H9 (cell line): ENCODE measurements at regions not wholly inside any gene's neighbourhood (a gene's known extent, or its start where the extent isn't known, plus 50 kb on each side); places are given as distances from the start of the nearest gene placed in this dataset.

ENCODE experiments used
- DNase-seq: peaks from one replicate; pipeline ENCODE4 v3.0.0-alpha.2; 2017
- H2AFZ ChIP-seq: one replicate; pipeline ENCODE4 v1.6.1; 2013; ENCODE audit warnings: mild to moderate bottlenecking, low read length, control low read depth, moderate library complexity
- H2AK5ac ChIP-seq: 2 replicates; pipeline ENCODE4 v1.6.1; 2013; ENCODE audit warnings: low read length, control low read depth, mixed read lengths; ENCODE audit not compliant: insufficient read length
- H2BK120ac ChIP-seq: one replicate; pipeline ENCODE4 v1.6.1; 2013; ENCODE audit warnings: low read depth, mild to moderate bottlenecking, low read length, control low read depth, inconsistent platforms; ENCODE audit not compliant: poor library complexity, severe bottlenecking
- H2BK12ac ChIP-seq: 2 replicates; pipeline ENCODE4 v1.6.1; 2013; ENCODE audit warnings: low read length, control low read depth, mixed read lengths, low read depth; ENCODE audit not compliant: insufficient read length
- H2BK15ac ChIP-seq: 2 replicates; pipeline ENCODE4 v1.6.1; 2013; ENCODE audit warnings: low read depth, low read length, control low read depth
- H2BK20ac ChIP-seq: one replicate; pipeline ENCODE4 v1.6.1; 2013; ENCODE audit warnings: low read depth, mild to moderate bottlenecking, low read length, control low read depth, inconsistent platforms; ENCODE audit not compliant: poor library complexity, severe bottlenecking
- H2BK5ac ChIP-seq: 2 replicates; pipeline ENCODE4 v1.6.1; 2013; ENCODE audit warnings: low read length, control low read depth, mixed read lengths; ENCODE audit not compliant: insufficient read length
- H3K14ac ChIP-seq: 2 replicates; pipeline ENCODE4 v1.6.1; 2013; ENCODE audit warnings: low read length, control low read depth; ENCODE audit not compliant: insufficient read depth
- H3K18ac ChIP-seq: 2 replicates; pipeline ENCODE4 v1.6.1; 2013; ENCODE audit warnings: low read depth, mild to moderate bottlenecking, mixed read lengths, low read length, control low read depth; ENCODE audit not compliant: insufficient read length
- H3K23ac ChIP-seq: 2 replicates; pipeline ENCODE4 v1.6.1; 2013; ENCODE audit warnings: low read length, control low read depth, mixed read lengths, low read depth; ENCODE audit not compliant: insufficient read length
- H3K23me2 ChIP-seq: 2 replicates; pipeline ENCODE4 v1.6.1; 2013; ENCODE audit warnings: low read depth, mild to moderate bottlenecking, mixed read lengths, low read length, control low read depth; ENCODE audit not compliant: insufficient read length, poor library complexity, severe bottlenecking
- H3K27ac ChIP-seq: 2 replicates; pipeline ENCODE4 v1.5.1; 2013; ENCODE audit warnings: low read length, control low read depth, mixed read lengths, low read depth; ENCODE audit not compliant: insufficient read length
- H3K27me3 ChIP-seq: 2 replicates; pipeline ENCODE4 v1.6.1; 2013; ENCODE audit warnings: low read length, control low read depth, inconsistent platforms; ENCODE audit not compliant: insufficient read depth
- H3K4ac ChIP-seq: 2 replicates; pipeline ENCODE4 v1.6.1; 2013; ENCODE audit warnings: low read depth, mild to moderate bottlenecking, control low read depth, inconsistent platforms, low read length, moderate library complexity
- H3K4me1 ChIP-seq: 2 replicates; pipeline ENCODE4 v1.6.1; 2013; ENCODE audit warnings: low read length, control low read depth, inconsistent platforms; ENCODE audit not compliant: insufficient read depth
- H3K4me2 ChIP-seq: 2 replicates; pipeline ENCODE4 v1.6.1; 2013; ENCODE audit warnings: low read length, control low read depth, mixed read lengths; ENCODE audit not compliant: insufficient read length, insufficient read depth
- H3K56ac ChIP-seq: 2 replicates; pipeline ENCODE4 v1.6.1; 2013; ENCODE audit warnings: low read depth, mild to moderate bottlenecking, mixed read lengths, low read length, control low read depth; ENCODE audit not compliant: insufficient read length
- H3K79me1 ChIP-seq: 2 replicates; pipeline ENCODE4 v1.6.1; 2013; ENCODE audit warnings: low read depth, mild to moderate bottlenecking, moderate library complexity, low read length, control low read depth, inconsistent platforms; ENCODE audit not compliant: insufficient read depth, poor library complexity, severe bottlenecking
- H3K79me2 ChIP-seq: 2 replicates; pipeline ENCODE4 v1.6.1; 2013; ENCODE audit warnings: low read length, control low read depth, inconsistent platforms; ENCODE audit not compliant: insufficient read depth
- H3K9ac ChIP-seq: 2 replicates; pipeline ENCODE4 v1.6.1; 2013; ENCODE audit warnings: low read length, control low read depth, mixed read lengths; ENCODE audit not compliant: insufficient read length; ENCODE audit errors: extremely low read depth
- H3K9me3 ChIP-seq: one replicate; pipeline ENCODE4 v1.6.1; 2013; ENCODE audit warnings: low read depth, low read length, inconsistent platforms; ENCODE audit not compliant: control insufficient read depth
- H3T11ph ChIP-seq: one replicate; pipeline ENCODE4 v1.6.1; 2013; ENCODE audit warnings: mild to moderate bottlenecking, low read length, control low read depth, inconsistent platforms
- H4K20me1 ChIP-seq: one replicate; pipeline ENCODE4 v1.6.1; 2013; ENCODE audit not compliant: control insufficient read depth, insufficient read length, insufficient read depth
- H4K5ac ChIP-seq: 2 replicates; pipeline ENCODE4 v1.6.1; 2013; ENCODE audit warnings: low read depth, mild to moderate bottlenecking, mixed read lengths, low read length, control low read depth; ENCODE audit not compliant: insufficient read length
- H4K8ac ChIP-seq: replicated peaks from 2 replicates; pipeline ENCODE4 v1.6.1; 2013; ENCODE audit warnings: low read length, control low read depth, mixed read lengths, low read depth; ENCODE audit not compliant: insufficient read length
- H4K91ac ChIP-seq: 2 replicates; pipeline ENCODE4 v1.6.1; 2013; ENCODE audit warnings: low read depth, mild to moderate bottlenecking, moderate library complexity, mixed read lengths, low read length, control low read depth; ENCODE audit not compliant: insufficient read length
- H3K27ac Mint-ChIP-seq, 3 experiments: 2 replicates in 2 of 3; 3 replicates in 1 of 3; pipeline ENCODE4 v1.8.0; 2020 to 2021; ENCODE audit warnings: mixed read lengths in 3 of 3, mild to moderate bottlenecking in 1 of 3, moderate library complexity in 1 of 3
- H3K27me3 Mint-ChIP-seq: 2 replicates; pipeline ENCODE4 v1.8.0; 2021; ENCODE audit warnings: low read depth, mild to moderate bottlenecking, moderate library complexity, mixed read lengths
- H3K36me3 Mint-ChIP-seq, 3 experiments: 2 replicates in 2 of 3; 3 replicates in 1 of 3; pipeline ENCODE4 v1.8.0; 2020 to 2021; ENCODE audit warnings: low read depth in 3 of 3, mixed read lengths in 3 of 3; ENCODE audit not compliant: insufficient read depth in 1 of 3
- H3K4me1 Mint-ChIP-seq, 2 experiments: 2 replicates each; pipeline ENCODE4 v1.8.0; 2020; ENCODE audit warnings: mixed read lengths in 2 of 2
- H3K4me3 Mint-ChIP-seq, 2 experiments: 2 replicates in 1 of 2; 3 replicates in 1 of 2; pipeline ENCODE4 v1.8.0; 2020 to 2021; ENCODE audit warnings: mild to moderate bottlenecking in 2 of 2, mixed read lengths in 2 of 2, moderate library complexity in 1 of 2
- H3K9me3 Mint-ChIP-seq, 2 experiments: 2 replicates in 1 of 2; 3 replicates in 1 of 2; pipeline ENCODE4 v1.8.0; 2020; ENCODE audit warnings: mild to moderate bottlenecking in 2 of 2, mixed read lengths in 2 of 2, moderate library complexity in 1 of 2
- CTCF ChIP-seq: fragments of 200-600 bp; sonication (generic); conservative IDR thresholded peaks from 3 replicates; pipeline ENCODE4 v1.8.0; 2021; ENCODE audit warnings: antibody characterized with exemption, mild to moderate bottlenecking
- WGBS: extraction: QIAGEN DNeasy Blood & Tissue Kit; methylation state at CpG from one replicate; pipeline ENCODE4 v1.1.7; 2013; ENCODE audit warnings: missing lambda C conversion rate, low lambda C conversion rate, mixed read lengths; ENCODE audit not compliant: insufficient read length; ENCODE audit errors: extremely low coverage; 5-methylcytosine and 5-hydroxymethylcytosine counted together

GRCh38 chr6:40738551-40739193 is 151.5 kb upstream of the LRFN2 start:
- no peak overlapping the region for H2BK120ac ChIP-seq
- H2BK5ac ChIP-seq = no peak overlapping the region
- H3K27ac Mint-ChIP-seq = no peak overlapping the region
- no peak overlapping the region for H4K91ac ChIP-seq
- H3K18ac ChIP-seq = no peak overlapping the region
- no peak overlapping the region for H3K14ac ChIP-seq
- H4K20me1 ChIP-seq = no peaks in the 10 kb centered on the region
- no peaks in the 10 kb centered on the region for H3K79me2 ChIP-seq
- no CpG with 5 or more reads among the region's 11 CpGs for WGBS
- no peaks in the 10 kb centered on the region for H3K79me1 ChIP-seq
- H3K4me3 Mint-ChIP-seq = no peak overlapping the region
- peaks cover 8% of the 10 kb centered on the region for H3K27me3 Mint-ChIP-seq
- 0 out of 2 replicates have a peak, but pooled peaks cover 2% of the 10 kb centered on the region for H3K4me1 ChIP-seq
- no peak for TF ChIP-seq CTCF
- H2BK20ac ChIP-seq = no peak overlapping the region
- H3K36me3 Mint-ChIP-seq = no peaks in the 10 kb centered on the region
- H3K9ac ChIP-seq = no peak overlapping the region
- no peak overlapping the region for H3K4me2 ChIP-seq
- DNase-seq = no peak
- no peak overlapping the region for H3K23ac ChIP-seq
- H3K23me2 ChIP-seq = no peaks in the 10 kb centered on the region
- H3K56ac ChIP-seq = no peak overlapping the region
- no peaks in the 10 kb centered on the region for H3K9me3 ChIP-seq
- H2BK12ac ChIP-seq = no peak overlapping the region
- no peaks in the 10 kb centered on the region for H3K27me3 ChIP-seq
- no peak overlapping the region for H4K8ac ChIP-seq
- peaks cover 11 to 16% of the 10 kb centered on the region in 2 experiments for H3K4me1 Mint-ChIP-seq
- H3T11ph ChIP-seq = no peak overlapping the region
- H2BK15ac ChIP-seq = no peak overlapping the region
- no peak overlapping the region for H4K5ac ChIP-seq
- no peak overlapping the region for H2AFZ ChIP-seq
- no peaks in the 10 kb centered on the region for H3K9me3 Mint-ChIP-seq
- no peak overlapping the region for H3K4ac ChIP-seq
- H3K27ac ChIP-seq = no peak overlapping the region
- H2AK5ac ChIP-seq = no peak overlapping the region
